ENCODE measurements at regions not wholly inside any gene's neighbourhood (a gene's known extent, or its start where the extent isn't known, plus 50 kb on each side); places are given as distances from the start of the nearest gene placed in this dataset.

DNA sequence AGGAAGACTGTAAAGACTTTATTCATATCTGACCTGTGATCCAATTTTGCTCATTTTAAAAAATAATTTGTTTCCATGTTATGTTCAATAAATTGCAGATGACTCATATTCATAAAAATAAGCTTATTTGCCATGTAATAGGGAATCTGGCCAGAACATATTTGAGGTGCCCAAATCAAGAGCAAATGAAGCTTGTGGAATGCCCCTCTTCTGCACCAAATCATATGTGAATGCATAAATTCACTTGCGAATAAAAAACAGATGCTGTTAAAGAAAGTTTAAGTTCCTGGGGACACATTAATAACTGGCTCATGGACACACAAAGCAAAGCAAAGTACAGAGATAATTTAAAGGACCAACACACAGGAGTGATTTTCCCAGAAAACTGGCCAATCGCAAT, 279.0 kb upstream of the CDH2 start:
- TF ChIP-seq, protein P1, sequence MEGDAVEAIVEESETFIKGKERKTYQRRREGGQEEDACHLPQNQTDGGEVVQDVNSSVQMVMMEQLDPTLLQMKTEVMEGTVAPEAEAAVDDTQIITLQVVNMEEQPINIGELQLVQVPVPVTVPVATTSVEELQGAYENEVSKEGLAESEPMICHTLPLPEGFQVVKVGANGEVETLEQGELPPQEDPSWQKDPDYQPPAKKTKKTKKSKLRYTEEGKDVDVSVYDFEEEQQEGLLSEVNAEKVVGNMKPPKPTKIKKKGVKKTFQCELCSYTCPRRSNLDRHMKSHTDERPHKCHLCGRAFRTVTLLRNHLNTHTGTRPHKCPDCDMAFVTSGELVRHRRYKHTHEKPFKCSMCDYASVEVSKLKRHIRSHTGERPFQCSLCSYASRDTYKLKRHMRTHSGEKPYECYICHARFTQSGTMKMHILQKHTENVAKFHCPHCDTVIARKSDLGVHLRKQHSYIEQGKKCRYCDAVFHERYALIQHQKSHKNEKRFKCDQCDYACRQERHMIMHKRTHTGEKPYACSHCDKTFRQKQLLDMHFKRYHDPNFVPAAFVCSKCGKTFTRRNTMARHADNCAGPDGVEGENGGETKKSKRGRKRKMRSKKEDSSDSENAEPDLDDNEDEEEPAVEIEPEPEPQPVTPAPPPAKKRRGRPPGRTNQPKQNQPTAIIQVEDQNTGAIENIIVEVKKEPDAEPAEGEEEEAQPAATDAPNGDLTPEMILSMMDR (IDR thresholded peaks at IDR 0.05): no peak
- no peak for TF ChIP-seq POLR2A (IDR thresholded peaks at IDR 0.05)
